ENCODE measurements at regions not wholly inside any gene's neighbourhood (a gene's known extent, or its start where the extent isn't known, plus 50 kb on each side); places are given as distances from the start of the nearest gene placed in this dataset.
A peak's percentile ranks its signal among the peaks of the same experiment; 100 is the strongest.

GRCh38 chr6:134437376-134437775 is 119.5 kb upstream of the SGK1 start:
- peak; percentile 48 to 51; a peak in 4 of 6 replicates for ATAC-seq
- H3K4me1 ChIP-seq: peaks cover 22% of the 10 kb centered on the region; the same call in 2 of the 3 replicates

DNA sequence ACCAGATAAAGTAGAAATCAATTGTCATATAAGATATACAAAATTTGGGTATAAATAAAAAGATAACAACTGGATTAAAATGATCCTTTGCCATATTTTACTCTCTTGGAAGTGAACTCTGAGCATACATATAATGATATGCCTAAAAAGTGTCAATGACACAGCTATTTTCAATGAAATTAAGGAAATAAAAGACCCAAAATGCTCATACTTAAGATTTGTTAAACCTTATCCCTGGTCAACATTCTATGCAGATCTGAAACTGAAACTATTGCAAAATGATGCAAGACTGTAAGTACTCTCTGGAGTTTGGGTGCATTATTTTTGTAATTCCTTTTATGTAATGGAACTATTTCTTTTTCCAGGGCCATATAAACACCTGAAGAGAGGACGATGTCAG is 119.0 kb upstream of the SGK1 start:
- ChIA-PET POLR2A (interaction anchor here (1.0 to 1.5 kb wide), 3 partner anchors 15 to 153 kb away, joined by 3 read pairs; no protein-coding TSS in a partner anchor), CTCF (interaction anchor here (0.6 to 1.5 kb wide), 4 partner anchors 43 to 313 kb away, joined by 3 to 4 read pairs (median 3); no protein-coding TSS in a partner anchor)
- no peak for TF ChIP-seq CBX2 (IDR thresholded peaks at IDR 0.05; ENCODE audit: borderline replicate concordance, low read depth)
- TF ChIP-seq E2F6 (IDR thresholded peaks at IDR 0.05; ENCODE audit: borderline replicate concordance, low read depth): no peak
- TF ChIP-seq BHLHE40 (IDR thresholded peaks at IDR 0.05; ENCODE audit: low read depth, low read length): no peak
- no peak for TF ChIP-seq CTCF (IDR thresholded peaks at IDR 0.05)
- no peak for TF ChIP-seq FOSB (CRISPR knock-in tag; IDR thresholded peaks at IDR 0.05)
- TF ChIP-seq HMGXB4 (CRISPR knock-in tag; IDR thresholded peaks at IDR 0.05; ENCODE audit: borderline replicate concordance): no peak
- no peak for TF ChIP-seq HOXB5 (CRISPR knock-in tag; IDR thresholded peaks at IDR 0.05)
- TF ChIP-seq KDM1A (IDR thresholded peaks at IDR 0.05; ENCODE audit: low read depth): no peak
- TF ChIP-seq, protein P1, sequence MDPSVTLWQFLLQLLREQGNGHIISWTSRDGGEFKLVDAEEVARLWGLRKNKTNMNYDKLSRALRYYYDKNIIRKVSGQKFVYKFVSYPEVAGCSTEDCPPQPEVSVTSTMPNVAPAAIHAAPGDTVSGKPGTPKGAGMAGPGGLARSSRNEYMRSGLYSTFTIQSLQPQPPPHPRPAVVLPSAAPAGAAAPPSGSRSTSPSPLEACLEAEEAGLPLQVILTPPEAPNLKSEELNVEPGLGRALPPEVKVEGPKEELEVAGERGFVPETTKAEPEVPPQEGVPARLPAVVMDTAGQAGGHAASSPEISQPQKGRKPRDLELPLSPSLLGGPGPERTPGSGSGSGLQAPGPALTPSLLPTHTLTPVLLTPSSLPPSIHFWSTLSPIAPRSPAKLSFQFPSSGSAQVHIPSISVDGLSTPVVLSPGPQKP (IDR thresholded peaks at IDR 0.05; ENCODE audit: low read depth, low read length): no peak
- TF ChIP-seq MAFK (IDR thresholded peaks at IDR 0.05; ENCODE audit: partially characterized antibody): no peak
- no peak for TF ChIP-seq NR3C1 (IDR thresholded peaks at IDR 0.05)
- TF ChIP-seq HOXA7 (CRISPR knock-in tag; IDR thresholded peaks at IDR 0.05): no peak
- no peak for TF ChIP-seq TP53 (CRISPR knock-in tag; IDR thresholded peaks at IDR 0.05)
- no peak for TF ChIP-seq RAD21 (conservative IDR thresholded peaks at IDR 0.05 in 1 of 2, IDR thresholded peaks at IDR 0.05 in 1 of 2)
- TF ChIP-seq HES2 (IDR thresholded peaks at IDR 0.05): no peak
- no peak for TF ChIP-seq POLR2AphosphoS2 (conservative IDR thresholded peaks at IDR 0.05; ENCODE audit: low read length)
- ATAC-seq (peak in 1 of 2 experiments; percentile 10; a peak in 1 of 6 replicates), DNase-seq (ENCODE audit: low read depth in 1 of 2, low spot score in 1 of 2) (no peak), FAIRE-seq (no peak)
- Histone ChIP-seq H3K9me3 (no peaks in the 10 kb centered on the region), H3K4me1 (peaks cover 22% of the 10 kb centered on the region; the same call in 2 of the 3 replicates), H3K27ac (peak overlapping the region; percentile 64 to 69; a peak in 5 of 6 replicates), H3K4me2 (peak overlapping the region; percentile 70), H3K4me3 (no peak overlapping the region)
- 28% methylated on average over 1 of the region's 1 CpG for WGBS (ENCODE audit: missing lambda C conversion rate)

More at GRCh38 chr6:134437376-134437775, 119.5 kb upstream of the SGK1 start:
- Histone ChIP-seq H3K4me3 (no peak overlapping the region), H3K9me3 (no peaks in the 10 kb centered on the region), H3K27ac (peak overlapping the region; percentile 64 to 69; a peak in 5 of 6 replicates), H3K4me2 (peak overlapping the region; percentile 70)
- CTCF ChIA-PET: interaction anchor here (0.6 to 1.5 kb wide), 6 partner anchors 43 to 314 kb away, joined by 3 to 4 read pairs (median 3); no protein-coding TSS in a partner anchor
- FAIRE-seq: no peak
- peak; percentile 17 to 53 for DNase-seq (ENCODE audit: low read depth in 1 of 2, low spot score in 1 of 2)
- WGBS (ENCODE audit: missing lambda C conversion rate): 19% methylated on average over 4 of the region's 4 CpGs
- POLR2A ChIA-PET: interaction anchor here (1.0 to 1.5 kb wide), 2 partner anchors 15 to 152 kb away, joined by 3 read pairs; no protein-coding TSS in a partner anchor
- TF ChIP-seq ZC3H11A (IDR thresholded peaks at IDR 0.05) (no peak), CBX8 (IDR thresholded peaks at IDR 0.05) (no peak), NR3C1 (IDR thresholded peaks at IDR 0.05) (no peak), RAD21 (conservative IDR thresholded peaks at IDR 0.05 in 1 of 2, IDR thresholded peaks at IDR 0.05 in 1 of 2) (peak; percentile 35 to 36; a peak in 3 of 5 replicates), EHF (CRISPR knock-in tag; IDR thresholded peaks at IDR 0.05) (no peak), FOXS1 (CRISPR knock-in tag; IDR thresholded peaks at IDR 0.05) (no peak), CTCF (IDR thresholded peaks at IDR 0.05) (0 out of 3 replicates have a peak, but pooled peaks have one; percentile 8)
